ENCODE measurements at regions not wholly inside any gene's neighbourhood (a gene's known extent, or its start where the extent isn't known, plus 50 kb on each side); places are given as distances from the start of the nearest gene placed in this dataset.

- TF ChIP-seq YY1 (IDR thresholded peaks at IDR 0.05; ENCODE audit: insufficient read depth, insufficient read length), result no peak
- no peak for TF ChIP-seq ZNF274 (IDR thresholded peaks at IDR 0.05; ENCODE audit: low read depth, low read length)
Measured at GRCh38 chr12:91454179-91454578, 271.6 kb upstream of the DCN start.
